DMS 273 (cell line): ENCODE measurements at regions not wholly inside any gene's neighbourhood (a gene's known extent, or its start where the extent isn't known, plus 50 kb on each side); places are given as distances from the start of the nearest gene placed in this dataset.
"Not testable (repeated sequence)": the region's sequence is repeated elsewhere in the genome, so short reads cannot be mapped to it uniquely, and the experiment has no call there.

Source experiments
- DNase-seq: peaks from one replicate; lab custom pipeline; 2025; ENCODE audit not compliant: unreplicated experiment; lab: John Stamatoyannopoulos, UW

DNA sequence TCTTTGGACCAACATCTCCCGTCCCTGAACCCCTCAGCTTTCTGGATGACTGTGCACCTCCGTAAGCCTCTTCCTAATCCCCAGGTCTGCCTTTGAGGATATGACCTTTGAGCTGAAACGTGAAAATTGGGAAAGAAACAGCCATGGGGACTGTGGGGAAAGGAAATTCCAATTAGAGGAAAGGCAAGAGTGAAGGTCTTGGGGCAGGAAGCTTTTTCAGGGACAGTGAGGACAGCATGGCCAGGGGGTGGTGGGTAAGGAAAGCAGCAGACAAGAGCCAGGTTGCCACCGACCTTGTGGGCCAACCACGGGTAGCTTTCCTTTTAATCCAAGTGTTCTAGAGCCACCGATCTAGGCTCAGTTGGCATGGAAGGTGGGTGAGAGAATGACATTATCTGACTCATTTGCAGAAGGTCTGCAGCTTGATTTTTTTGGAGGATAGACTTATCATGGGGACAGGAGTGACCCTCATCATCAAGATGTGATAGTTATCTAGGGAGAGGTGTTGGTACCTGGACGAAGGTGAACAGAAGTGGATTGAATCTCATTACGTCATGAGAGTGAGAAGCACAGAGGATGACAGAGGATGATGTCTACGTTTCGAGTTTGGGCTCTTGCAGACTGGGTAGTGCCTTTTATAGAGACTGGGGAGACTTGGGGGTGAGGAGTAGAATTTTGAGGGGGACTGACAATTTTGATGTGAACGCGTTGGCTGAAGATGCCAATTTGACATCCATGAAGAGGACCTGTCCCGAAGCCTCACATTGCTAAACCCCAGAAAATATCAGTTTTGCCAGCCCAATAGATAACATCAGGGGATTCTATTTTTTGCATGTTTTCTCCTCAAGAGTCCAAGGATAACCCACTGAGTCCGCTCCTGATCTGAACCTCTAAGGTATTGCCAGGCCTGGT lies 136.7 kb upstream of the PEG3 start:
- no peak for DNase-seq

DNA sequence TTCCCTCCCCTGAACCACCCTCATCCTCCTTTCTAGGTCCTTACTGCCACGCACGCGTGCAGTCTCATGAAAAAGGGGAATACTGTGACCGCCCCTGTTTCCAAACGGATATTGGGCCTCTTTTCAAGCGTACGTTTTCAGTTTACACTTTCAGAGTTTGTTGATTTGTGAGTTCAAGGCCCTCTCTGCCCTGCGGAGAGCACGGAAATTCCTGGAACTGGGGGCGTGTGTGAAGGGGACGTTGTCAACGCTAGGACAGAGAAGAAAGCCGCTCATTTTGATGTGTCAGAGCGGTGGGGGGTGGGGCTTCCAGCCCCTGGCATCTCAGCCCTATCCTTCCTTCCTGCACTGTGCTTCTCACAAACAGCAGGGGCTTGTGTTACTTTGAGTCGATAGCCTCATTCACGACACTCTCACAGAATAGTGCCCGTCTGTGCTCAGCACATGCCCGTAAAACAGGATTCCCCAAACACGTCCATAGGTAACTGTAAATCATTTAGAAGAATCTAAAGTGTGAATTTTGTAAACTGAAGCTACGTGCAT lies 137.6 kb upstream of the PEG3 start:
- DNase-seq = no peak

DNA sequence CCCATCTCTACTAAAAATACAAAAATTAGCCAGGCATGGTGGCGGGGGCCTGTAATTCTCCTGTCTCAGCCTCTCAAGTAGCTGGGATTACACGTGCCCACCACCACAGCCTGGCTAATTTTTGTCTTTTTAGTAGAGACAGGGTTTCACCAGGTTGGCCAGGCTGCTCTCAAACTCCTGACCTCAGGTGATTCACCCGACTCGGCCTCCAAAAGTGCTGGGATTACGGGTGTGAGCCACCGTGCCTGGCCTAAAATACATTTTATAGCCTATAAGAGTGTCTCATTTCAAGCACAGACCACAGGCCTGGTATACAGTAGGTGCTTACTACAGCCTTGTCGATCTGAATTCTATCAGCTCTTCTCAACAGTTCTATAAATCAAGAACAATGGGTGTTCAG lies 139.5 kb upstream of the USP29 start:
- DNase-seq = not testable (repeated sequence)

DNA sequence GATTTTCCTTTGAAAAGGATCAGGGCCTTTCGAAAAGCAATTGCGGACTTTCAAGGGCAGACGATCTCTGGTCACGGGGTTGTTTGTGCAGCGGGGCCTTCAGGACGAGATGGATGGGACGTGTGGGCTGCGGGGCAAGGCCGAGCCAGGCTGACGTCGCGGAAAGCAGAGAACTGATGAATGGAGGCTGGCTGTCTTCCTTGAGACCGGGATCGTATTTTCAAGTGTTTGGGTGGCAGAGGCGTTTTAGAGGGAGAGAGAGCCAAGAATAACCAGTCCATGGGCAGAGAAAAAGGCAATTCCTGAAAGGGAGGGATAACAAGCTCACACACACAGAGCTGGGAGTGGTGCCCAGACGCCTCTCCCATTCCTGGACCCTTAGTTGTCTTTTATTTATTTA lies 138.9 kb upstream of the USP29 start:
- DNase-seq = no peak

DNA sequence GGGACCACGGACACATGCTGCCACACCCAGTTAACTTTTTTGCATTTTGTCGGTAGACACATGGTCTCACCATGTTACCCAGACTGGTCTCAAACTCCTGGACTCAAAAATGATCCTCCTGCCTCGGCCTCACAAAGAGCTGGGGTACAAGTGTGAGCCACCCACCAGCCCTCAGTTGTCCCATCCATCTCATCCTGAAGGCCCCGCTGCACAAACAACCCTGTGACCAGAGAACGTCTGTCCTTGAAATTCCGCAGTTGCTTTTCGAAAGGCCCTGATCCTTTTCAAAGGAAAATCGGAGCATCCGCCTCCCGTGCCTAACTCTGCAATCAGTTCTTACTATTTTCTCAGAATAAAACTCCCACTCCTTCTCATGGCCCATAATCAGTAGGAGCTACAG lies 138.3 kb upstream of the USP29 start:
- not testable (repeated sequence) for DNase-seq

DNA sequence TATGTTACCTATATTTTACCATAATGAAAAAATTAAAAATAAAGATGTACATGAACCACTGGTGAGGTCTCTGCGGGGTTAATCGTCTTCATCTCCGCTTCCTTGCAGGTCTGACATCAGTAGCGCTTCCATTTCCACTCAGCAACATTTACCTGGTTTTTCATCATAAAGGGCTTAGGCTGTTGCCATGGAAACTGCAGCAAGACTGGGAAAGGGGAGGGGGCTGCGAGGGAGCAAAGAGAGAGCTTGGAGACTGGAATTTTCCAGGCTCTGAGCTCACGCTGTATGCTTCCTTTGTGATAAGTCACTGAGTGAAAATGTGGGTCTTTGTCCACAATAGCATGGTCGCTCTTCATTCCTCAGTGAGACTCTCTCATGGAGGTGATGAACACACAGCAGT lies 136.6 kb upstream of the USP29 start:
- no peak for DNase-seq

DNA sequence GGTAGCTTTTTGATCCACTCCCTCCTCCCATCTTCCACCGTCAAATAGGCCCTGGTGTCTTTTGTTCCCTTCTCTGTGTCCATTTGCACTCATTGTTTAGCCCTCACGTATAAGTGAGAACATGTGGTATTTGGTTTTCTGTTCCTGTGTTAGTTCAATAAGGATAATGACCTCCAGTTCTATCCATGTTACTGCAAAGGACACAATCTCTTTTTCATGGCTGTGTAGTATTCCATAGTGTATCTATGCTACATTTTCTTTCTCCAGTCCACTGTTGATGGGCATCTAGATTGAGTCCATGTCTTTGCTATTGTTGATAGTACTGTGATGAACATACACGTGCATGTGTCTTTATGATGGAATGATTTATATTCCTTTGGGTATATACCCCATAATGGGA lies 136.0 kb upstream of the USP29 start:
- no peak for DNase-seq

DNA sequence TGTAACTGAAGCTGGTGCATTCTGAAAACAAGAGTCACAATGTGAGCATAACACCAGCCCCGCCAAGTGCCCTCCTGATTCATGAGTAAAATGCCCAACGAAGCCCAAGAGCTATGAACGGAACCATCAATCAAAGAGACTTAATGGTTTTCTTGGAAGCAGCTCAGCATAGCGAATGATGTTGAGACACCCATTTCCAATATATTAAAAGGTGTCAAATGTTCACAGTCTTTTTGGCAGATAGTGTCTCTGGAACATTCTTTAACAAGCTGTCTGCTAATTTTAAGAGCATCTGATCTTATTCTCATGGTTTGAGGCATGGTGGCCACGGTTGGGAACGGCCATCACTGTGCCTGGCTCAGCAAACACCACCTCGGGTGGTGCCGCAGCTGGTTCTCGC lies 133.4 kb upstream of the USP29 start:
- no peak for DNase-seq

DNA sequence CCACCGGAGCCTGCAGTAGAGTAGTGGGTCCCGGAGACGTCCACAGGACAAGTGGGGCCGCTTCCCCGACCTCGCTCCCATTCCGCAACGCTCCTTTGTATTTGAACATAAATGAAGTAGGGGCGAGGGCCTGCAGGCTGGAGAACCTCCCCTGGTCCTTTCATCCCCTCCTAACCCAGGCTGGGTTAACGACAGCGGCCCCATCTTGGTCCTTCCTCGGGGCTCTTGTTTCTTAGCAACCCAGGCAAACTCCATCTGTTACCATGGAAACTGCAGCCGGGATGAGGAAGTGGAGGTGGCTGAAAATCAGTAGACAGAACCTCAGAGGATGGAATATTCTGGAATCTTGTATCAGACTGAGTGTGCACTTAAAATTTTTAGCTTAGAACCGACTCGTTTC lies 132.6 kb upstream of the USP29 start:
- peak; percentile 35 for DNase-seq

DNA sequence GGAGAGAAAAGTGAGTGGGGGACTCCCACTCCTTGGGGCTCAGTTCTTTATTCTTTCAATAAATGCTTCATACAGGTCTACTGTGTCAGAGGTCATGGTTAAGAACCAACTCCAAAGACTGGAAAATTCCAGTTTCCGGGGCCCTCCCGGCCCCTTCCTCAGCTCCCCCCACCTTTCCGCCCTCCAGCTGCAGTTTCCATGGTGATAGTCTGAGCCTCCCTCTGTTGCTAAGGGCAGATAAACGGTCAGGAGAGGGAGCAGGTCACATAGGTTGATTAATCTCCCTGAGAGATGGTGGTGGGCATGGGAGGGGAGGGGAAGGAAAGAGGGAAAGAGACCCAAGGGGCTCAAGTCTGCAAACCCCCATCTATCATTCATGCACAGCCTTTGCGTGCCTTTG lies 131.5 kb upstream of the USP29 start:
- DNase-seq = no peak

DNA sequence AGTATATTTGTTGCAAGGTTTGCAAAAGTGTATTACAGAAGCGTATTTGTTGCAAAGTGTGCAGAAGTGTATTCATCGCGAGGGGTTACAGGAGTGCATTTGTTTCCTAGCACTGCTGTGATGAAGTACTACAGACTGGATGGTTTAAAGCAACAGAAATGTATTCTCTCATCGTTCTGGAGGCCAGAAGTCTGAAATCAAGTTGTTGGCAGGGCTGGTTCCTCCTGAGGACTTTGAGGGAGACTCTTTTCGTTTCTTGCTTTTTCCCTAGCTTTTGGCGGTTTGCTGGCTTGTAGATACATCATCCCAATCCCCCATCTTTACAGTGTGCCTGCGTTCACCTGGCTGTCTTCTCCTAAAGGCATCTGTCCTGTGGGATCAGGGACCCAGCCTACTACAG lies 127.9 kb upstream of the USP29 start:
- no peak for DNase-seq

DNA sequence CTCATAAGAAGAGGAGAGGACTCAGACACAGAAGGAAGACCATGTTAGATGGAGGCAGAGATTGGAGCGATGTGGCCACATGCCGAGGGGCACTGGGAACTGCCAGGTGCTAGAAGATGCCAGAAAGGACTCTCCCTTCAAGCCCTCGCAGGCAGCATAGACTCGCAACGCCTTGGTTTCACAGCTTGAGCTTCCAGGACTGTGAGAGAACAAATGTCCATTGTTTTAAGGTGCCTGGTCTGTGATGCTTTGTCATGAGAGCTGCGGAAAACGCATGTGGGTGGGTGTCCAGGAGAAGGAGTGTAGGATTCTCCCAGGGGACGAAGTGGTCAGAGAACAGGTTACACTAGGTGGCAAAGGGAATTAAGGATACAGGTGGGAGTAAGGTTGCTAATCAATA lies 125.9 kb upstream of the USP29 start:
- DNase-seq = no peak

DNA sequence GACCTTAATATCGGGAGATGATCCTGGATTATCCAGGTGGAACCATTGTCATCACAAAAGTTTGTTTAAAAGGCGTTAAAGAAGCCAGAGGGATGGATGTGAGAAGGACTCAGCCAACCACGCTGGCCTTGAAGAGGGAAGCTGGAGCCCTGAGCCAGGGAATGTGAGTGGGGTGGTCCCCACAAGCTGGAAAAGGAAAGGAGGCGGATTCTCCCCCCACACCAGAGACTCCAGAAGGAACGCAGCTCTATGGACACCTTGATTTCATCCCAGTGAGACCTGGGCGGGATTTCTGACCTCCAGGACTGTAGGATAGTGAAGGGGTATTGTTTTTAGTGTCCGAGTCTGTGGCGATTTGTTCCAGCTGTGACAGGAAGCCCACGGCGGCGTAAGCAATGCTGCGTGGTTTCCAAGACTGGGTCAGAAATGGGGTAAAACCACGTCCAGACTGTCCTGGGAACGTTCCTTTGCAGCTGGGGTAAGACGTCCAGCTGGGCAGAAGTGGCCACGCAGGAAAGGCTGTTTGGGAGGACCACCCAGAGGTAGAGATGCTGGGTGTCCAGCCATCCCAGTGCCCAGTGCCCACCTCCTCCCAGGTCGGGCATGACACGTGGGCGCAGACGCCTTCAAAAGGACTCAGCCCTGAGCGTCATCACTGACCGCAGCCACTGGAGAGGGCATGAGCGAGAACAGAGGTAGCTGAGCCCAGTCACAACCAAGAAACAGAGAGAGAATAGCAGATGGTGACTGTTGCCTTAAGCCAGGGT lies 125.4 kb upstream of the USP29 start:
- no peak for DNase-seq

DNA sequence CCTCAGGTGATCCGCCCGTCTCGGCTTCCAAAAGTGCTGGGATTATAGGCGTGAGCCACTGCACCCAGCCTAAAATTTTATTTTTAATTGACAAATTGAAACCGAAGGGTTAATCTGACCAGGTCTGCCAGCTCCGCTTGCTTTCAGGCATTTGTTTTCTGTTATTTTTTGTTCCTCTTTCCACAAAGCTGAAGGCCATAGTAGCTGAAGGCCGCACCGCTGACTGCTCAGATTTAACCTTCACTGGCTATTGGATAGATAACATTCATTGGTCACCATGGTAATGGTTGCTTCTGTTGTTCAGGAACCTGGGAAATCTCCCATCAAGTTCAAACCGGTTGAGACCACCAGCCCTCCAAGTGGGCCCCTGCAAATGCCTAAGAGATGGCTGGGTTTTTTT lies 124.5 kb upstream of the USP29 start:
- no peak for DNase-seq

DNA sequence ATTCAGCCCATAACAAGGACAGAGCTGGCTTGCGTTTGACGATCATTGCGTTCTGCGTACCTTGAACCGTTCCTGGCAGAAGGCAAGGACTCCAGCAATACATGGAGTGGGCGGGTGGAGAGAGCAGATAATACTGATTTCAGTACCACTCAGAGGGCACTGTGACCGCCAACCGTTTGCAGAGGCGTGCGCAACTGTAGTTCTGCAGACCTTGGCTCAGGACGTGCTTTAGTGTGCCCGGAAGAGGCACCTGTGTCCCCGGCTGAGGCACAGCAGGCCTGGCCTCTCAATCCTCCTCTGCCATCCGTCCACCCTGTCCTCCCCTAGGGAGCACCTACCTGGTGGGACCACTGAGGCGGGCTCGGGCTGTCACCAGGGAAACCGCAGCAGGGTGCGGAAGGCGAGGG lies 117.6 kb upstream of the USP29 start:
- no peak for DNase-seq

DNA sequence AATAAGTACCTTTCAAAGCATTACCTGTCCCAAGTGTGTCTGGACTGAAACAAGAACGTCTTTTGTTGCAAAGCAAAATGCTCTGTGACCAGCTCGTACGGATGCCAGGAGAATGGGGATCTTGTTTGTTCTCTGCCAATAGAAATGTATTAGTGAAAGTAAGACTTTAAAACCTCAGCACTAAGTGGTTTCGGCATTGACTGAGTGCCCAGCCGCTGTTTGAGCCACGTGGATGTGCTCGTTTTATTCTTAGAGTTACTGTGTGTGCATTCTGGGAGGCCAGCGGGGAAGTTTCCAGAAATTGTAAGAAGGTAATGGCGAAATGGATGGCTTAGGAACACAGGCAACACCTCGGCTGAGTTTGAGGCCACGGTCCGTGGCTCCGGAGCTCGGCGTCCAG lies 117.1 kb upstream of the USP29 start:
- DNase-seq = no peak

DNA sequence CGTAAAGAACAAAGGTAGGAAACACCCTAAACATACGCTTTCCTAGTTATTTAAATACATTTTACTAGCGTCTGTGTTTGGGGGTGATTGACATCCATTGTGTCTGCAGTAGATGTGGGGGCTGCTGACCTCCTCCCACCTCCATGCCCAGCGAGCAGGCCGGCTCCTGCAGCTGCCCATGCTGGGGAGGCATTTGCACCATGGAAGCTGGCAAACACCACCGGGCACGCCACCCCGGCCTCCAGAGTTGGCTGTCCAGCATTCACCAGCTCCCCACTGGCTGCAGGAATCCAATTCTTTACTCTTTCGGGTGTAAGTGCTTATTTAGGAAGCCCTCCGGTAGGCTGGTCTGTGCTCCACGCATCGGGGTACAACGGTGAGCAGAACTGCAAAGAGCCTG lies 115.4 kb upstream of the USP29 start:
- no peak for DNase-seq

DNA sequence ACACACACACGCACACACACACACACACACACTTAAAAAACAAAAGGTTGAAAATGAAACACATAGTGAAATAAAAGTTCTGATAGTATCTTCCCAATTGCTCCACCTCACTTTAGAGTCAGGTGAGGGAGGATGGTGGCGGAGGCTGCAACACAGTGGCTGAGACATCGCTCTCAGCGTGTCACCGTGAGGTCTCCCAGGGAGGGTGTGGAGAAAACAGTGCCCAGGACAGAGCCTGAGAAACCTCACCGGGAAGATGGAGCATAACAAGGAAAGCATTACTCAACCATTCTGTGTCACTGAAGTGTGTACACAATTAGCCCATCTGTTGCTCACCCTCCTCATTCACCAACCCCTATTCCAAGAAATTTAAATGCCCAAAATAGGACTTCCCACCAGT lies 111.4 kb upstream of the USP29 start:
- DNase-seq = peak; percentile 37

DNA sequence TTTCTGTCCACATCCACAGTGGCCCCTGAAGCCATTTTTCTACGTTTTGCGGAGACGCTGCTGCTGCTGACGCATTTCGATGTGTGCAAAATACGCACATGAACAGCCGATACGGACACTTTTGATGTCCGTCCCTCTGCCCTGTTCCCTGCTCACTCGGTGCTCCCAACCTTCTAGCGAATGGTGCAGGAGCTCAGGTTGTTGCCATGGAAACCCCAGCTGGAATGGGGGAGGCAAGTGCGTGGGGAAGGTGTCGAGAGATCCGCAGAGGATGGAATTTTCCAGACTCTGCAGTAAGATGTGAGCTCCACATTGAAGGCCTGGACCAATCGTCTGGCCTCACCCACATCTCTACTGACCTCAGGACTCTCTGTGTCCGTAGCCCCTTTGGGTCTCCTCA lies 109.2 kb upstream of the USP29 start:
- DNase-seq = peak; percentile 20

DNA sequence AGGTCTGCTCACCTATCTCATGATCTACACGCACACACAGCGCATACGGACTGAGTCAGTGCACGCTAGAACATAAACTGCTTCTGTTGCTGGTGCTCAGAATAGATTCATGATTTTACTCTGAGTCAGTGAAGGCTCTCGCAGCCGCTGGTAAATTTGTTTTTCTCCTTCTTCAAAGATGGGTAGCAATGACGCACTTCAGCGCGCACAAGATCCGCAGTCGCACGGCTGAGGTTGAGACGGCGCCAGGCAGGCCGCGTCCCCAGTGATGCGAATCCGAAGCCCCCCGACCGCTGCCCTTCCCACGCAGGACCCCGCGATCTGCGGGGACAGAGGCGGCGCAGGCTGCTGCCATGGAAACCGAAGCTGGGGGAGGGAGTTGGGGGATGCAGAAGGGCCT lies 103.7 kb upstream of the USP29 start:
- no peak for DNase-seq

DNA sequence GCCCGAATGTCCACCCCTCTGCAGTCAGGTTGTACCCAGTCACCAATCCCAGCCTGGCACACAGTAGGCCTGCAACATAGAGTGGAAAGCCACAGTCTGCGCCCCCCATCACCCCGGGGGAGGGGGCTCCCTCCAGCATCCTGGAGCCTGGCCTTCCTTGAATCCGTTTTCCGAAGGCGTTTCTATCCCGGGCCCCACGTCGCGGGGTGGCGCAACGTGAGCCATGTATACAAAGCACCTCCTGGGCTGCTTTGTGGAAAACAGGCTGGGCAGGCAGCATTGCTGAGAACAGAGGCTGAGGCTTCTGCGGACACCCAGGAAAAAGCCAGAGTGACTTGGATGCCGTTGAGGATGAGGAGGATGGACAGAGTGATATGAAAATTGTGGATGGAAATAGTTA lies 103.3 kb upstream of the USP29 start:
- DNase-seq = no peak

DNA sequence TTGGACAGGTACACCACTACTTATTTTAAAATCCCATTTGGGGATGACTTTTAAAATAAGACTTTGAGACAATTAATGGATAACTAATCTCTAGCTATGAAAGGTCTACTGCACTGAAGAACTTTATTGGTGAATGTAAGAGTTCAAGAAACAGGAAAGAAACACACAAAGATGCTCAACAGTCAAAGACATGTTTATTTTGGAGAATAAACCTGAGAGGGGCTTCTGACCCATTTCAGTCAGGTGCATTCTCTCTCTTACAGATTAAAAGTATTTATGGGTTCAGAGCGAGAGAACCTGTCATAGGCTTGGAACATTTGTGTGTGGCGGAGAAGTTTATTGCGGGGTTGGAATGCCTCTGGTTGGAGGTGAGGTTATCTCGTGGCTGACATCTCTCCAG lies 94.3 kb upstream of the USP29 start:
- DNase-seq = no peak
